K562 (cell line): ENCODE measurements at regions not wholly inside any gene's neighbourhood (a gene's known extent, or its start where the extent isn't known, plus 50 kb on each side); places are given as distances from the start of the nearest gene placed in this dataset.

ENCODE experiments used
- ATAC-seq: fragments of 200-7000 bp; cut with Tn5 transposase; 3 replicates; pipeline ENCODE4 v1.9.1; 2020; ENCODE audit warnings: moderate library complexity
- BruUV-seq: library from RNA; stranded (reverse); fragments of 400-500 nt; replicated peaks from 2 replicates; lab custom pipeline; 2021; lab: Mats Ljungman, UMichigan
- CTCF ChIA-PET: fragments of 300-600 bp; formaldehyde crosslinking; extraction: SDS; loops from one replicate; lab custom pipeline; 2021; ENCODE audit warnings: low intra/inter-chr PET ratio; lab: Yijun Ruan, JAX
- POLR2A ChIA-PET: fragments of 300-600, 350-650 bp; sonication (Branson Sonifier 250); formaldehyde crosslinking; extraction: SDS; loops from one replicate; lab custom pipeline; 2021; ENCODE audit warnings: antibody characterized with exemption, inconsistent platforms; lab: Yijun Ruan, JAX
- DNase-seq, 4 experiments: peaks; one replicate each; pipeline versions ENCODE4 v3.0.0 to v3.0.0-alpha.2; 2011 to 2018; ENCODE audit warnings: low spot score in 3 of 4, mixed read lengths in 3 of 4; ENCODE audit errors: extremely low read depth in 1 of 4
- FAIRE-seq: peaks from 2 replicates; lab custom pipeline; 2011; peaks lifted over from hg19 to GRCh38; lab: Jason Lieb, UNC
- H2AFZ ChIP-seq: 2 replicates; pipeline ENCODE4 v1.6.0; 2011; ENCODE audit warnings: low read depth, low read length, control low read depth, inconsistent platforms
- H3K27ac ChIP-seq: fragments of 200-600 bp; 3 replicates; pipeline ENCODE4 v1.8.0; 2011; ENCODE audit warnings: low read depth, mild to moderate bottlenecking, control low read depth, inconsistent platforms, low read length, moderate library complexity, mixed read lengths; ENCODE audit errors: extremely low read depth
- H3K27me3 ChIP-seq, 2 experiments: fragments of 300-600 bp in 1 of 2; 2 replicates in 1 of 2; 3 replicates in 1 of 2; pipeline versions ENCODE4 v1.6.0 to v1.8.0; 2011; ENCODE audit warnings: inconsistent platforms in 2 of 2, low read length in 2 of 2, mild to moderate bottlenecking in 1 of 2, mixed read lengths in 1 of 2, moderate library complexity in 1 of 2; ENCODE audit not compliant: control insufficient read depth in 2 of 2, insufficient read depth in 2 of 2
- H3K36me3 ChIP-seq: fragments of 300-600 bp; 3 replicates; pipeline ENCODE4 v1.8.0; 2011; ENCODE audit warnings: mild to moderate bottlenecking, low read length, inconsistent platforms; ENCODE audit not compliant: control insufficient read depth, insufficient read depth
- H3K4me1 ChIP-seq, 2 experiments: fragments of 200-600 bp in 1 of 2; replicated peaks in 1 of 2; 2 replicates in 1 of 2; 3 replicates in 1 of 2; pipeline versions ENCODE4 v1.5.1 to v1.8.0; 2011; ENCODE audit warnings: inconsistent platforms in 2 of 2, low read length in 2 of 2, mild to moderate bottlenecking in 1 of 2, mixed read lengths in 1 of 2, moderate library complexity in 1 of 2; ENCODE audit not compliant: control insufficient read depth in 2 of 2, insufficient read depth in 2 of 2
- H3K4me2 ChIP-seq: 2 replicates; pipeline ENCODE4 v1.6.1; 2011; ENCODE audit warnings: low read length, control low read depth, inconsistent platforms, mixed read lengths; ENCODE audit not compliant: insufficient read depth
- H3K4me3 ChIP-seq: fragments of 200-600 bp; sonication (generic), shearing (Covaris generic); 2 replicates; pipeline ENCODE4 v1.5.1; 2016; ENCODE audit warnings: control low read depth, inconsistent platforms
- H3K79me2 ChIP-seq: fragments of 200-600 bp; 3 replicates; pipeline ENCODE4 v1.8.0; 2011; ENCODE audit warnings: low read length, inconsistent platforms; ENCODE audit not compliant: control insufficient read depth, insufficient read depth
- H3K9ac ChIP-seq, 2 experiments: 2 replicates each; pipeline versions ENCODE4 v1.6.0 to v1.6.1; 2011; ENCODE audit warnings: low read depth in 2 of 2, low read length in 2 of 2, control low read depth in 1 of 2, inconsistent platforms in 1 of 2, mild to moderate bottlenecking in 1 of 2, mixed read lengths in 1 of 2; ENCODE audit not compliant: insufficient read depth in 1 of 2
- H3K9me1 ChIP-seq: one replicate; pipeline ENCODE4 v1.6.0; 2011; ENCODE audit warnings: inconsistent platforms, mild to moderate bottlenecking, low read length, moderate library complexity; ENCODE audit not compliant: control insufficient read depth, insufficient read depth
- H3K9me3 ChIP-seq: replicated peaks from 2 replicates; pipeline ENCODE4 v1.5.1; 2011; ENCODE audit warnings: low read depth, low read length, inconsistent platforms; ENCODE audit not compliant: control insufficient read depth, insufficient read depth
- H4K20me1 ChIP-seq: replicated peaks from 2 replicates; pipeline ENCODE4 v1.6.1; 2011; ENCODE audit warnings: low read length, inconsistent platforms, mixed read lengths; ENCODE audit not compliant: control insufficient read depth, insufficient read depth
- CEBPZ ChIP-seq: fragments of 150-350 bp; IDR thresholded peaks from 2 replicates; pipeline ENCODE4 v1.6.1; 2014; ENCODE audit warnings: low read depth, mild to moderate bottlenecking, low read length, borderline replicate concordance
- DIDO1 ChIP-seq: fragments of 450-650 bp; IDR thresholded peaks from 2 replicates; pipeline ENCODE4 v1.6.1; 2016; ENCODE audit warnings: low read depth, missing biosample characterization, missing genetic modification characterization
- KAT2B ChIP-seq: IDR thresholded peaks from one replicate; pipeline ENCODE4 v1.6.1; 2012; ENCODE audit warnings: low read depth, mild to moderate bottlenecking, control low read depth, inconsistent platforms, low read length, moderate library complexity
- RB1 ChIP-seq: fragments of 450-650 bp; IDR thresholded peaks from 2 replicates; pipeline ENCODE4 v1.6.1; 2017; ENCODE audit warnings: low read depth, mild to moderate bottlenecking
- ZNF668 ChIP-seq: fragments of 250-450 bp; sonication (Bioruptor Pico); IDR thresholded peaks from 2 replicates; pipeline ENCODE4 v1.8.0; 2022; ENCODE audit warnings: mild to moderate bottlenecking, inconsistent platforms
- WGBS: fragments of 100-300 bp; shearing (Covaris generic); methylation state at CpG from one replicate; pipeline ENCODE4 v1.1.6; 2016; ENCODE audit warnings: low coverage, mixed read lengths; ENCODE audit not compliant: insufficient coverage; ENCODE audit errors: missing lambda C conversion rate; 5-methylcytosine and 5-hydroxymethylcytosine counted together
- in situ Hi-C: fragments of 300-500 bp; cut with MboI; formaldehyde crosslinking; loops from 4 replicates; pipeline ENCODE4 v1.15.0; 2018; ENCODE audit warnings: inconsistent platforms, mixed read lengths
- intact Hi-C: fragments of 100-400 bp; cut with micrococcal nuclease; formaldehyde crosslinking; loops from 2 replicates; pipeline ENCODE4 v1.14.2; 2022

GRCh38 chr6:21781128-21781527 lies 187.6 kb downstream of the SOX4 start:
- no peaks in the 10 kb centered on the region for H4K20me1 ChIP-seq
- no peaks in the 10 kb centered on the region for H3K36me3 ChIP-seq
- H2AFZ ChIP-seq, result no peak overlapping the region
- in situ Hi-C loops, result no loop called here
- 0% methylated on average over 3 of the region's 3 CpGs for WGBS
- ChIA-PET POLR2A (interaction anchor here (0.7 to 1.8 kb wide), 2 partner anchors 20 to 439 kb away, joined by 3 to 4 read pairs; no protein-coding TSS in a partner anchor), CTCF (no interaction called here)
- H3K27me3 ChIP-seq, result peaks cover 2 to 5% of the 10 kb centered on the region in 2 experiments; a peak in 3 of 5 replicates
- no peaks in the 10 kb centered on the region for H3K9me1 ChIP-seq
- DNase-seq, result no peak
- no TSS peak for BruUV-seq
- no peak overlapping the region for H3K4me3 ChIP-seq
- intact Hi-C loops, result no loop called here
- no peak overlapping the region for H3K4me2 ChIP-seq
- TF ChIP-seq CEBPZ, result no peak
- TF ChIP-seq KAT2B, result no peak
- TF ChIP-seq ZNF668 (CRISPR knock-in tag), result no peak
- no peak for TF ChIP-seq RB1
- no peak for TF ChIP-seq DIDO1 (tag)
- no peak for FAIRE-seq
- H3K79me2 ChIP-seq, result no peaks in the 10 kb centered on the region
- H3K27ac ChIP-seq, result no peak overlapping the region
- H3K9me3 ChIP-seq, result no peaks in the 10 kb centered on the region
- no peak overlapping the region for H3K9ac ChIP-seq
- ATAC-seq, result no peak
- H3K4me1 ChIP-seq, result no peaks in the 10 kb centered on the region
